HG03280 (cell line): ENCODE measurements at regions not wholly inside any gene's neighbourhood (a gene's known extent, or its start where the extent isn't known, plus 50 kb on each side); places are given as distances from the start of the nearest gene placed in this dataset.

Source experiments
- ATAC-seq: cut with Tn5 transposase; IDR thresholded peaks from one replicate; pipeline ENCODE4 v1.9.1; 2021; ENCODE audit warnings: mild to moderate bottlenecking, moderate library complexity; ENCODE audit not compliant: unreplicated experiment

GRCh38 chr11:127275774-127276173 lies 275.2 kb upstream of the KIRREL3 start:
- ATAC-seq: no peak

- no peak for ATAC-seq
Measured at GRCh38 chr11:127274328-127274676, 273.7 kb upstream of the KIRREL3 start.

- ATAC-seq: no peak
Measured at GRCh38 chr11:127273593-127274327, 273.2 kb upstream of the KIRREL3 start.

- no peak for ATAC-seq
Measured at GRCh38 chr11:127270851-127271250, 270.3 kb upstream of the KIRREL3 start.

GRCh38 chr11:127269911-127270310 lies 269.3 kb upstream of the KIRREL3 start:
- ATAC-seq: no peak

GRCh38 chr11:127268932-127269331 lies 268.4 kb upstream of the KIRREL3 start:
- no peak for ATAC-seq

GRCh38 chr11:127268521-127268920 lies 268.0 kb upstream of the KIRREL3 start:
- no peak for ATAC-seq

GRCh38 chr11:127259102-127259501 lies 258.5 kb upstream of the KIRREL3 start:
- no peak for ATAC-seq

- no peak for ATAC-seq
Measured at GRCh38 chr11:127255209-127255608, 254.6 kb upstream of the KIRREL3 start.

- ATAC-seq: no peak
Measured at GRCh38 chr11:127252321-127252720, 251.8 kb upstream of the KIRREL3 start.

- ATAC-seq: no peak
Measured at GRCh38 chr11:127249576-127249975, 249.0 kb upstream of the KIRREL3 start.

GRCh38 chr11:127248476-127248875 lies 247.9 kb upstream of the KIRREL3 start:
- ATAC-seq: no peak

GRCh38 chr11:127247261-127247851 lies 246.8 kb upstream of the KIRREL3 start:
- ATAC-seq: no peak

- ATAC-seq: no peak
Measured at GRCh38 chr11:127242676-127243075, 242.1 kb upstream of the KIRREL3 start.

GRCh38 chr11:127238321-127238720 lies 237.8 kb upstream of the KIRREL3 start:
- no peak for ATAC-seq

GRCh38 chr11:127236776-127237175 lies 236.2 kb upstream of the KIRREL3 start:
- ATAC-seq: no peak

- no peak for ATAC-seq
Measured at GRCh38 chr11:127233998-127234397, 233.4 kb upstream of the KIRREL3 start.

GRCh38 chr11:127230392-127230791 lies 229.8 kb upstream of the KIRREL3 start:
- no peak for ATAC-seq

- no peak for ATAC-seq
Measured at GRCh38 chr11:127226949-127227348, 226.4 kb upstream of the KIRREL3 start.

- no peak for ATAC-seq
Measured at GRCh38 chr11:127226380-127226779, 225.8 kb upstream of the KIRREL3 start.

GRCh38 chr11:127225619-127226018 lies 225.0 kb upstream of the KIRREL3 start:
- ATAC-seq: no peak

GRCh38 chr11:127224276-127224675 lies 223.7 kb upstream of the KIRREL3 start:
- ATAC-seq: no peak

GRCh38 chr11:127223633-127224032 lies 223.1 kb upstream of the KIRREL3 start:
- ATAC-seq: no peak
